ENCODE measurements at regions not wholly inside any gene's neighbourhood (a gene's known extent, or its start where the extent isn't known, plus 50 kb on each side); places are given as distances from the start of the nearest gene placed in this dataset.

- Histone ChIP-seq H3K27ac (ENCODE audit: low read length) (no peak overlapping the region), H3K4me3 (ENCODE audit: low read depth in 2 of 2, low read length in 2 of 2) (no peak overlapping the region), H3K9me3 (ENCODE audit: control insufficient read depth, insufficient read depth, low read depth, low read length) (no peaks in the 10 kb centered on the region), H3K4me1 (ENCODE audit: control insufficient read depth, insufficient read depth, low read length) (no peaks in the 10 kb centered on the region), H3K27me3 (ENCODE audit: control insufficient read depth, insufficient read depth, low read length) (peaks cover 8% of the 10 kb centered on the region), H3K36me3 (ENCODE audit: control insufficient read depth, insufficient read depth, low read length) (no peaks in the 10 kb centered on the region)
- CTCF ChIA-PET: no interaction called here
- BruUV-seq (replicated peaks): no TSS peak
- ATAC-seq: no peak
- POLR2A ChIA-PET: no interaction called here
- intact Hi-C loops (cut with micrococcal nuclease; ENCODE audit: unreplicated experiment) (no loop called here), in situ Hi-C loops (cut with HindIII; ENCODE audit: low pct_unique_long_range_greater_than_20kb, low sequenced_read_pairs) (no loop called here)
- no peak for DNase-seq (ENCODE audit: low read depth, low spot score)
- TF ChIP-seq CTCF (IDR thresholded peaks at IDR 0.05) (no peak), SIN3A (IDR thresholded peaks at IDR 0.05; ENCODE audit: borderline replicate concordance, insufficient read depth, low read depth, low read length) (no peak), POLR2AphosphoS5 (IDR thresholded peaks at IDR 0.05; ENCODE audit: low read depth, low read length) (no peak), TCF7L2 (IDR thresholded peaks at IDR 0.05; ENCODE audit: low read depth, low read length) (no peak), REST (IDR thresholded peaks at IDR 0.05; ENCODE audit: insufficient read depth in 1 of 2, low read depth in 2 of 2, low read length in 1 of 2) (no peak)
These were observed 267.2 kb downstream of the GLRX3 start for GRCh38 chr10:130403153-130404075.

- in situ Hi-C loops (cut with HindIII; ENCODE audit: low pct_unique_long_range_greater_than_20kb, low sequenced_read_pairs): no loop called here
- no TSS peak for BruUV-seq (replicated peaks)
- Histone ChIP-seq H3K27me3 (ENCODE audit: control insufficient read depth, insufficient read depth, low read length) (peaks cover 8% of the 10 kb centered on the region), H3K27ac (ENCODE audit: low read length) (no peak overlapping the region), H3K4me1 (ENCODE audit: control insufficient read depth, insufficient read depth, low read length) (no peaks in the 10 kb centered on the region), H3K4me3 (ENCODE audit: low read depth in 2 of 2, low read length in 2 of 2) (no peak overlapping the region), H3K36me3 (ENCODE audit: control insufficient read depth, insufficient read depth, low read length) (no peaks in the 10 kb centered on the region), H3K9me3 (ENCODE audit: control insufficient read depth, insufficient read depth, low read depth, low read length) (no peaks in the 10 kb centered on the region)
- TF ChIP-seq POLR2AphosphoS5 (IDR thresholded peaks at IDR 0.05; ENCODE audit: low read depth, low read length) (no peak), SIN3A (IDR thresholded peaks at IDR 0.05; ENCODE audit: borderline replicate concordance, insufficient read depth, low read depth, low read length) (no peak), CTCF (IDR thresholded peaks at IDR 0.05) (no peak), TCF7L2 (IDR thresholded peaks at IDR 0.05; ENCODE audit: low read depth, low read length) (no peak), REST (IDR thresholded peaks at IDR 0.05; ENCODE audit: insufficient read depth in 1 of 2, low read depth in 2 of 2, low read length in 1 of 2) (no peak)
- ChIA-PET CTCF (no interaction called here), POLR2A (no interaction called here)
- no peak for DNase-seq (ENCODE audit: low read depth, low spot score)
- ATAC-seq: no peak
- intact Hi-C loops (cut with micrococcal nuclease; ENCODE audit: unreplicated experiment): no loop called here
These were observed 268.4 kb downstream of the GLRX3 start for GRCh38 chr10:130404476-130405055.
